ENCODE measurements at regions not wholly inside any gene's neighbourhood (a gene's known extent, or its start where the extent isn't known, plus 50 kb on each side); places are given as distances from the start of the nearest gene placed in this dataset.

GRCh38 chr1:101153692-101154091, 83.1 kb upstream of the S1PR1 start:
- DNase-seq (ENCODE audit: low read depth in 4 of 4, low spot score in 2 of 4), result no peak

- DNase-seq (ENCODE audit: low read depth in 4 of 4, low spot score in 2 of 4), result no peak
Observed at GRCh38 chr1:101152633-101153032, 84.2 kb upstream of the S1PR1 start.

GRCh38 chr1:101151286-101151685, 85.5 kb upstream of the S1PR1 start:
- no peak for DNase-seq (ENCODE audit: low read depth in 4 of 4, low spot score in 2 of 4)

- DNase-seq (ENCODE audit: low read depth in 4 of 4, low spot score in 2 of 4), result no peak
Observed at GRCh38 chr1:101150670-101151069, 86.1 kb upstream of the S1PR1 start.

GRCh38 chr1:101150266-101150665, 86.6 kb upstream of the S1PR1 start:
- DNase-seq (ENCODE audit: low read depth in 4 of 4, low spot score in 2 of 4), result no peak

- no peak for DNase-seq (ENCODE audit: low read depth in 4 of 4, low spot score in 2 of 4)
Observed at GRCh38 chr1:101148980-101149379, 87.8 kb upstream of the S1PR1 start.

- DNase-seq (ENCODE audit: low read depth in 4 of 4, low spot score in 2 of 4), result no peak
Observed at GRCh38 chr1:101147381-101147780, 89.4 kb upstream of the S1PR1 start.

- no peak for DNase-seq (ENCODE audit: low read depth in 4 of 4, low spot score in 2 of 4)
Observed at GRCh38 chr1:101145449-101145820, 91.4 kb upstream of the S1PR1 start.

GRCh38 chr1:101144671-101145448, 92.0 kb upstream of the S1PR1 start:
- no peak for DNase-seq (ENCODE audit: low read depth in 4 of 4, low spot score in 2 of 4)

- DNase-seq (ENCODE audit: low read depth in 4 of 4, low spot score in 2 of 4), result no peak
Observed at GRCh38 chr1:101142244-101142643, 94.6 kb upstream of the S1PR1 start.

- DNase-seq (ENCODE audit: low read depth in 4 of 4, low spot score in 2 of 4), result no peak
Observed at GRCh38 chr1:101141376-101141775, 95.4 kb upstream of the S1PR1 start.

- DNase-seq (ENCODE audit: low read depth in 4 of 4, low spot score in 2 of 4), result no peak
Observed at GRCh38 chr1:101139821-101140718, 96.7 kb upstream of the S1PR1 start.

GRCh38 chr1:101139130-101139529, 97.7 kb upstream of the S1PR1 start:
- DNase-seq (ENCODE audit: low read depth in 4 of 4, low spot score in 2 of 4), result no peak

- DNase-seq (ENCODE audit: low read depth in 4 of 4, low spot score in 2 of 4), result no peak
Observed at GRCh38 chr1:101137144-101138126, 99.4 kb upstream of the S1PR1 start.

GRCh38 chr1:101136739-101137138, 100.1 kb upstream of the S1PR1 start:
- DNase-seq (ENCODE audit: low read depth in 4 of 4, low spot score in 2 of 4), result no peak

GRCh38 chr1:101136271-101136670, 100.5 kb upstream of the S1PR1 start:
- DNase-seq (ENCODE audit: low read depth in 4 of 4, low spot score in 2 of 4), result no peak

GRCh38 chr1:101135526-101135925, 101.3 kb upstream of the S1PR1 start:
- DNase-seq (ENCODE audit: low read depth in 4 of 4, low spot score in 2 of 4), result no peak

GRCh38 chr1:101131239-101131843, 105.5 kb upstream of the S1PR1 start:
- DNase-seq (ENCODE audit: low read depth in 4 of 4, low spot score in 2 of 4), result no peak

GRCh38 chr1:101130673-101131072, 105.1 kb upstream of the DPH5 start:
- DNase-seq (ENCODE audit: low read depth in 4 of 4, low spot score in 2 of 4), result no peak

- DNase-seq (ENCODE audit: low read depth in 4 of 4, low spot score in 2 of 4), result no peak
Observed at GRCh38 chr1:101128846-101129245, 103.3 kb upstream of the DPH5 start.

Measured in left renal cortex interstitium (tissue), 4 donors.